Liver (tissue), 8 donors: ENCODE measurements at regions not wholly inside any gene's neighbourhood (a gene's known extent, or its start where the extent isn't known, plus 50 kb on each side); places are given as distances from the start of the nearest gene placed in this dataset.

Experiments
- DNase-seq: peaks from one replicate; pipeline ENCODE4 v3.0.0-alpha.2; 2017; ENCODE audit warnings: low spot score
- H3K27ac ChIP-seq, 2 donors: one replicate each; pipeline ENCODE4 v1.7.0; 2013; ENCODE audit warnings: inconsistent platforms in 2 of 2, low read length in 2 of 2, control low read depth in 1 of 2, low read depth in 1 of 2, mild to moderate bottlenecking in 1 of 2
- H3K27me3 ChIP-seq, 4 donors: one replicate each; pipeline versions ENCODE4 v1.6.1 to v1.7.0; 2013; ENCODE audit warnings: low read length in 3 of 4, inconsistent platforms in 1 of 4, mild to moderate bottlenecking in 1 of 4, moderate library complexity in 1 of 4; ENCODE audit not compliant: control insufficient read depth in 4 of 4, insufficient read depth in 4 of 4
- H3K36me3 ChIP-seq, 4 donors: one replicate each; pipeline versions ENCODE4 v1.6.1 to v1.7.0; 2013; ENCODE audit warnings: low read length in 3 of 4, mild to moderate bottlenecking in 3 of 4, low read depth in 1 of 4, moderate library complexity in 1 of 4; ENCODE audit not compliant: control insufficient read depth in 4 of 4, insufficient read depth in 3 of 4
- H3K4me1 ChIP-seq, 4 donors: one replicate each; pipeline versions ENCODE4 v1.6.1 to v1.7.0; 2013; ENCODE audit warnings: low read length in 3 of 4, mild to moderate bottlenecking in 3 of 4, moderate library complexity in 1 of 4; ENCODE audit not compliant: control insufficient read depth in 4 of 4, insufficient read depth in 4 of 4
- H3K4me3 ChIP-seq, 3 donors: one replicate each; pipeline versions ENCODE4 v1.6.1 to v1.7.0; 2013; ENCODE audit warnings: low read length in 3 of 3, control low read depth in 1 of 3, low read depth in 1 of 3, mild to moderate bottlenecking in 1 of 3
- H3K9ac ChIP-seq, 2 donors: one replicate each; pipeline ENCODE4 v1.7.0; 2013; ENCODE audit warnings: low read length in 2 of 2, mild to moderate bottlenecking in 2 of 2, moderate library complexity in 2 of 2, control low read depth in 1 of 2, low read depth in 1 of 2
- H3K9me3 ChIP-seq, 4 donors: one replicate each; pipeline versions ENCODE4 v1.6.1 to v1.7.0; 2013; ENCODE audit warnings: low read length in 3 of 4; ENCODE audit not compliant: control insufficient read depth in 4 of 4
- CTCF ChIP-seq: fragments of 150-350 bp; IDR thresholded peaks from 2 replicates; pipeline ENCODE4 v1.5.1; 2017; ENCODE audit warnings: improper control_type of control experiment, low read depth, low read length; ENCODE audit not compliant: missing input control
- EGR1 ChIP-seq, 2 donors: IDR thresholded peaks; 2 replicates each; pipeline ENCODE4 v1.6.1; 2016 to 2018; ENCODE audit warnings: antibody characterized with exemption in 2 of 2, low read depth in 2 of 2
- FOXA1 ChIP-seq: IDR thresholded peaks from 2 replicates; pipeline ENCODE4 v1.6.1; 2016; ENCODE audit warnings: antibody characterized with exemption
- FOXA2 ChIP-seq: IDR thresholded peaks from 2 replicates; pipeline ENCODE4 v1.6.1; 2016; ENCODE audit warnings: antibody characterized with exemption
- GABPA ChIP-seq, 2 donors: IDR thresholded peaks in 1 of 2; conservative IDR thresholded peaks in 1 of 2; 2 replicates each; pipeline ENCODE4 v1.6.1; 2016; ENCODE audit warnings: antibody characterized with exemption in 2 of 2, mild to moderate bottlenecking in 1 of 2, moderate library complexity in 1 of 2
- HNF4A ChIP-seq, 2 donors: conservative IDR thresholded peaks; 2 replicates each; pipeline ENCODE4 v1.6.1; 2016; ENCODE audit warnings: antibody characterized with exemption in 2 of 2, mild to moderate bottlenecking in 2 of 2
- HNF4G ChIP-seq: IDR thresholded peaks from 2 replicates; pipeline ENCODE4 v1.6.1; 2016; ENCODE audit warnings: antibody characterized with exemption
- JUND ChIP-seq, 2 donors: IDR thresholded peaks; 2 replicates each; pipeline ENCODE4 v1.6.1; 2016; ENCODE audit warnings: antibody characterized with exemption in 2 of 2
- MAX ChIP-seq: IDR thresholded peaks from 2 replicates; pipeline ENCODE4 v1.6.1; 2016; ENCODE audit warnings: antibody characterized with exemption
- NR2F2 ChIP-seq: IDR thresholded peaks from 2 replicates; pipeline ENCODE4 v1.6.1; 2016; ENCODE audit warnings: antibody characterized with exemption
- RAD21 ChIP-seq, 2 donors: IDR thresholded peaks; 2 replicates each; pipeline ENCODE4 v1.6.1; 2016; ENCODE audit warnings: antibody characterized with exemption in 2 of 2, mild to moderate bottlenecking in 2 of 2
- REST ChIP-seq: IDR thresholded peaks from 2 replicates; pipeline ENCODE4 v1.6.1; 2016; ENCODE audit warnings: antibody characterized with exemption, mild to moderate bottlenecking
- SP1 ChIP-seq: IDR thresholded peaks from 2 replicates; pipeline ENCODE4 v1.6.1; 2018; ENCODE audit warnings: antibody characterized with exemption, mild to moderate bottlenecking
- TAF1 ChIP-seq: conservative IDR thresholded peaks from 2 replicates; pipeline ENCODE4 v1.6.1; 2016; ENCODE audit warnings: antibody characterized with exemption, mild to moderate bottlenecking
- YY1 ChIP-seq: IDR thresholded peaks from 2 replicates; pipeline ENCODE4 v1.6.1; 2016; ENCODE audit warnings: antibody characterized with exemption, mild to moderate bottlenecking
- ZBTB33 ChIP-seq: IDR thresholded peaks from 2 replicates; pipeline ENCODE4 v1.6.1; 2016; ENCODE audit warnings: antibody characterized with exemption
- WGBS: extraction: QIAGEN DNeasy Blood & Tissue Kit; methylation state at CpG from one replicate; pipeline ENCODE4 v1.1.7; 2013; 5-methylcytosine and 5-hydroxymethylcytosine counted together
- donor health status: healthy.
- donor health status: healthy.
- donor health status: healthy.
- donor health status: healthy.
- donor health status: healthy.

GRCh38 chr7:24504040-24504439, 69.2 kb upstream of the PALS2 start:
- H3K4me1 ChIP-seq: no peaks in the 10 kb centered on the region
- no peaks in the 10 kb centered on the region for H3K36me3 ChIP-seq
- TF ChIP-seq ZBTB33 (no peak), REST (no peak), NR2F2 (no peak), RAD21 (IDR thresholded peaks at IDR 0.05) (no peak), FOXA2 (no peak), CTCF (no peak), FOXA1 (no peak), JUND (IDR thresholded peaks at IDR 0.05) (no peak), MAX (no peak), GABPA (IDR thresholded peaks at IDR 0.05 in 1 of 2, conservative IDR thresholded peaks at IDR 0.05 in 1 of 2) (no peak), EGR1 (IDR thresholded peaks at IDR 0.05; ENCODE audit: low read depth in 2 of 2) (no peak), TAF1 (no peak)
- H3K27me3 ChIP-seq: no peaks in the 10 kb centered on the region
- no peak overlapping the region for H3K27ac ChIP-seq
- H3K4me3 ChIP-seq: no peak overlapping the region
- no peaks in the 10 kb centered on the region for H3K9me3 ChIP-seq
- WGBS: 90% methylated on average over 6 of the region's 6 CpGs
- no peak overlapping the region for H3K9ac ChIP-seq
- no peak for DNase-seq

GRCh38 chr7:24504836-24505235, 68.4 kb upstream of the PALS2 start:
- 87% methylated on average over 2 of the region's 2 CpGs for WGBS
- TF ChIP-seq YY1 (no peak), TAF1 (no peak), HNF4A (conservative IDR thresholded peaks at IDR 0.05) (no peak), SP1 (no peak), ZBTB33 (no peak), REST (no peak), CTCF (no peak), HNF4G (no peak)
- Histone ChIP-seq H3K27me3 (no peaks in the 10 kb centered on the region), H3K4me1 (no peaks in the 10 kb centered on the region), H3K27ac (no peak overlapping the region), H3K36me3 (no peaks in the 10 kb centered on the region), H3K9ac (no peak overlapping the region), H3K4me3 (no peak overlapping the region), H3K9me3 (no peaks in the 10 kb centered on the region)
- DNase-seq: no peak
